ENCODE measurements at regions not wholly inside any gene's neighbourhood (a gene's known extent, or its start where the extent isn't known, plus 50 kb on each side); places are given as distances from the start of the nearest gene placed in this dataset.

GRCh38 chr7:45235905-45236304, 78.3 kb downstream of the RAMP3 start:
- in situ Hi-C loops (cut with HindIII; ENCODE audit: low sequenced_read_pairs), result no loop called here

- in situ Hi-C loops (cut with HindIII; ENCODE audit: low sequenced_read_pairs), result no loop called here
Observed at GRCh38 chr7:45236666-45237065, 79.1 kb downstream of the RAMP3 start.

- in situ Hi-C loops (cut with HindIII; ENCODE audit: low sequenced_read_pairs), result no loop called here
Observed at GRCh38 chr7:45237788-45238461, 80.3 kb downstream of the RAMP3 start.

GRCh38 chr7:45238806-45239205, 81.2 kb downstream of the RAMP3 start:
- in situ Hi-C loops (cut with HindIII; ENCODE audit: low sequenced_read_pairs), result no loop called here

- in situ Hi-C loops (cut with HindIII; ENCODE audit: low sequenced_read_pairs), result no loop called here
Observed at GRCh38 chr7:45239486-45239885, 81.9 kb downstream of the RAMP3 start.

- in situ Hi-C loops (cut with HindIII; ENCODE audit: low sequenced_read_pairs), result no loop called here
Observed at GRCh38 chr7:45240273-45240771, 82.7 kb downstream of the RAMP3 start.

- in situ Hi-C loops (cut with HindIII; ENCODE audit: low sequenced_read_pairs), result no loop called here
Observed at GRCh38 chr7:45240926-45241325, 83.3 kb downstream of the RAMP3 start.

- in situ Hi-C loops (cut with HindIII; ENCODE audit: low sequenced_read_pairs), result no loop called here
Observed at GRCh38 chr7:45241339-45242109, 83.9 kb downstream of the RAMP3 start.

- in situ Hi-C loops (cut with HindIII; ENCODE audit: low sequenced_read_pairs), result no loop called here
Observed at GRCh38 chr7:45242261-45242660, 84.7 kb downstream of the RAMP3 start.

GRCh38 chr7:45242698-45243097, 85.1 kb downstream of the RAMP3 start:
- in situ Hi-C loops (cut with HindIII; ENCODE audit: low sequenced_read_pairs), result no loop called here

GRCh38 chr7:45244981-45245380, 87.4 kb downstream of the RAMP3 start:
- in situ Hi-C loops (cut with HindIII; ENCODE audit: low sequenced_read_pairs), result no loop called here

- in situ Hi-C loops (cut with HindIII; ENCODE audit: low sequenced_read_pairs), result no loop called here
Observed at GRCh38 chr7:45246339-45246738, 88.7 kb downstream of the RAMP3 start.

- in situ Hi-C loops (cut with HindIII; ENCODE audit: low sequenced_read_pairs), result no loop called here
Observed at GRCh38 chr7:45252248-45252647, 94.7 kb downstream of the RAMP3 start.

- in situ Hi-C loops (cut with HindIII; ENCODE audit: low sequenced_read_pairs), result no loop called here
Observed at GRCh38 chr7:45252857-45253256, 95.3 kb downstream of the RAMP3 start.

- in situ Hi-C loops (cut with HindIII; ENCODE audit: low sequenced_read_pairs), result no loop called here
Observed at GRCh38 chr7:45253368-45253767, 95.8 kb downstream of the RAMP3 start.

GRCh38 chr7:45255187-45255586, 97.6 kb downstream of the RAMP3 start:
- in situ Hi-C loops (cut with HindIII; ENCODE audit: low sequenced_read_pairs), result loop anchor here (5.0 kb wide), 1 partner anchor 107 kb away; no protein-coding TSS in a partner anchor

- in situ Hi-C loops (cut with HindIII; ENCODE audit: low sequenced_read_pairs), result loop anchor here (5.0 kb wide), 1 partner anchor 106 kb away; no protein-coding TSS in a partner anchor
Observed at GRCh38 chr7:45256309-45256708, 98.7 kb downstream of the RAMP3 start.

GRCh38 chr7:45256775-45257174, 99.2 kb downstream of the RAMP3 start:
- in situ Hi-C loops (cut with HindIII; ENCODE audit: low sequenced_read_pairs), result loop anchor here (5.0 kb wide), 1 partner anchor 106 kb away; no protein-coding TSS in a partner anchor

- in situ Hi-C loops (cut with HindIII; ENCODE audit: low sequenced_read_pairs), result loop anchor here (5.0 kb wide), 1 partner anchor 105 kb away; no protein-coding TSS in a partner anchor
Observed at GRCh38 chr7:45257284-45257683, 99.7 kb downstream of the RAMP3 start.

- in situ Hi-C loops (cut with HindIII; ENCODE audit: low sequenced_read_pairs), result loop anchor here (5.0 kb wide), 1 partner anchor 104 kb away; no protein-coding TSS in a partner anchor
Observed at GRCh38 chr7:45258533-45259226, 101.1 kb downstream of the RAMP3 start.

- in situ Hi-C loops (cut with HindIII; ENCODE audit: low sequenced_read_pairs), result loop anchor here (5.0 kb wide), 1 partner anchor 103 kb away; no protein-coding TSS in a partner anchor
Observed at GRCh38 chr7:45259227-45259596, 101.6 kb downstream of the RAMP3 start.
